DMS53 treated with DMSO at 0.1 percent for 48 hours (cell line): ENCODE measurements at regions not wholly inside any gene's neighbourhood (a gene's known extent, or its start where the extent isn't known, plus 50 kb on each side); places are given as distances from the start of the nearest gene placed in this dataset.
"Not testable (repeated sequence)": the region's sequence is repeated elsewhere in the genome, so short reads cannot be mapped to it uniquely, and the experiment has no call there.

Experiments
- DNase-seq: peaks from one replicate; lab custom pipeline; 2025; ENCODE audit not compliant: unreplicated experiment; lab: John Stamatoyannopoulos, UW

DNA sequence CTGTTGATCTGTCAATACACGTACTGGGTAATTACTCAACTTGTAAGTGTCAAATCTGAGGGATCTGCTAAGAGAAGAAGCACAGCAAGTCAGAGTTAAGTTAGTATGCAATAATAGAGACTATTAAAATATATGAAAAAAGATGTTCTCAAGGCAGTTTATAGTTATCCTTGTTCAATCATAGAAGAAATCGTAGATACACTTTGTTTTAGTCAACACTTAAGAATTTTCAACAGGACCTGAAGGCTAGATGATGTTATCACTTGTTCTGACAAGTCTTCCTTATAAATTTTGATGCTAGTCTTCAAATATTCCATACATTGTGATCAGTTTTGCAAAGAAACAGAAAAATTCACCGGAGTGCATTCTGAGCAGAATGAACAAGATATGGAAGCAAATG lies 91.1 kb upstream of the KCNQ5 start:
- no peak for DNase-seq

DNA sequence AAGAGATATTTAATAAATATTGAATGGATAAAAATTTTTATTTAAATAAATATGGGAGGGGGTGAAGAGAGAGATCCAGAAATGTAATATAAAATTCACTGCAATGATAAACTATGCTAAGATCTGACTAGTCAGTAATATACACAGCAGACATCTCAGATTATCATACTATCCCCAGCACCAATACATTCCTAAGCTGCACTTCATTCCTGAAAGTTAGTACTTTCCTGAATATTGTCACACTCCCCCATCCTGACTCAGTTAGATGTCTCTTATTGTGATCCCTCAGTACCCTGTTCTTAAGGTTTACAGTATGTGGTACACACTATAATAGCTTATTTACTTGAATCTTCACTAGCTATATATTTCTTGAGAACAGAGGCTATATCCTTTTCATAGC lies 88.3 kb upstream of the KCNQ5 start:
- no peak for DNase-seq

DNA sequence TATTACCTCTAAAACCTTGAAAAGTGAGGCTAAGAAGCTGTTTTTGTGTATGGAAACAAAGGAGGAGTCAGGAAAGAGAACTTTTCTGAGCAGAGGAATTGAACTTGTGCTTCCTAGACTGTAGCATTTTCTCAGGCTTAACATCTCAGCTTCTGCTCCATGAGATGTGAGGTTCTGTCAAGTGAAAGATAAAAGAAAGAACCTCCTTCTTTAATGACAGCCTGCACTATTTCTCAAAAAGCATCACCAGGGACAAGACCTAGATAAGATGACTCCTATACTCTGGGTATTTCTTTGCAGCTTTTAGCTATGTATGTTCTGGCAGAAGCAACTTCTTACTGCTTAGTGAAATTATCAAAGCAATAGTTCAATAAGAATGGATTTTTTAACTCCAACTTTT lies 87.6 kb upstream of the KCNQ5 start:
- no peak for DNase-seq

DNA sequence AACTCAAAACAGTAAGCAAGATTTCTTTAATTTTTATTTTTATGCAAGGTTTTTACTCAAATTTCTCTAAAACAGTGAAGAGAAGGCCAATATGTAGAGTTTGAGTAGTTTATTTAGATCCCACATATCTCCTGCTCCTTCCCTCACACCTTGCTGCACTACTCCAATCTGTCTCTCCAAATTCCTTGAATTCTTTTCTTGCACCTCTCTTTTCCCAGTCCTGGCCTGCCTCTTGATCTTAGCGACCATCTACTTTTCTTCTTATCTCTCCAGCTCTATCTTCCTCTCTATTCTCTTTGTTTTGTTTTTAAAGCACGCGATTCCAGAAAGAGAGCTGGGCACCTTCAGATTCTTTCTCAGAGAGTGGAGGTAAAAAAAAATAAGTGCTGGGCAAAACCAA lies 86.7 kb upstream of the KCNQ5 start:
- DNase-seq, result no peak

DNA sequence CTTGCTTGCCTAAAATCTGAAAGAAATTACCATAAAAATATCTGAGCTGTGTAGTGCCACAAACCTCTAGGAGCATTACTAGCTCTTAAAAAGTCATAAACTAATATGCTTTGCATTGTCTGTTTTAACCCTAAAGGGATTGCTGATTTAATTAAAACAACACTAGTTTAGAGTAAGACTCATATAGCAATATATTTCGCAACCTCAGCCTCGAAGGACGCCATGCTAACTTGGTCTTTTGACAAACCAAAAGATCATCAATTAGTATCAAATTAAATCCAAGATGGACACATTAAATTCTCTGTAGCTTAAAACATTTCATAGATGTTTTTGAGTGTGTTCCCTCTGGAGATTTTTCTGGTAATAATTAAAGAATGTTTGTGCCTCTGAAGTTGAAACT lies 74.8 kb upstream of the KCNQ5 start:
- DNase-seq, result no peak

DNA sequence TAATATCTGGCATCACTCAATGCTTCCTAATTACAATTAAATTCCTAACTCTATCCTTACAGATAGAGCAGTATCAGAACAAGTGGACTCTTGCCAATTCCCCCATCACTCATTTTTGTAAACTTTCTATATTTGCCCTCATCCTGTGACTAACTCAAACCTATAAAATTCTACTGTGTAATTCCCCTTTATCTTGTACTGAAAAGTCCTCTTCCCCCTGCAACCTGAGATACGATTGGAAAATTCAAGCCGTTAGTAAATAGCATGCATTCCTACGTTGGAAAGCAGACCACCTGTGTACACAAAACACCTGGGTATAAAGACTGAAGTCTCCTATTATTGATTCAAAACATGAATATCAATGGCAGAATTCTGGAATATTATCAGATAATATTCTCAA lies 70.4 kb upstream of the KCNQ5 start:
- DNase-seq, result peak; percentile 46

DNA sequence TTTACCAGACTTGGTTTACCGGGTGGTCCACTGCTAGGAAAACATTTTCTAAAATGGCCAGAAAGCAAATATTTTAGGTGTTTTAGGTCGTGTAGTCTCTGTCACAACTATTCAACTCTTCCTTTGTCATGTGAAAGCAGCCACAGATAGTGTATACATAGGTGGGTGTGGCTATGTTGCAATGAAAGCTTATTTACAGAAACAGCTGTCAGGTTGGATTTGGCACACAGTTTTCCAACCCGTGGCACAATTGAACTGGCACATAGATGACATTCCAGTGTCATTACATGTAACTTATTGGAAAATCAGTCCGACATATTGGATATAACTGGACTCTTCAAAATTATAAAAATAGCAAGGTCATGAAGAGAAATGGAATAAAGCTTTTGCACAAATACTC lies 68.9 kb upstream of the KCNQ5 start:
- DNase-seq, result peak; percentile 58

DNA sequence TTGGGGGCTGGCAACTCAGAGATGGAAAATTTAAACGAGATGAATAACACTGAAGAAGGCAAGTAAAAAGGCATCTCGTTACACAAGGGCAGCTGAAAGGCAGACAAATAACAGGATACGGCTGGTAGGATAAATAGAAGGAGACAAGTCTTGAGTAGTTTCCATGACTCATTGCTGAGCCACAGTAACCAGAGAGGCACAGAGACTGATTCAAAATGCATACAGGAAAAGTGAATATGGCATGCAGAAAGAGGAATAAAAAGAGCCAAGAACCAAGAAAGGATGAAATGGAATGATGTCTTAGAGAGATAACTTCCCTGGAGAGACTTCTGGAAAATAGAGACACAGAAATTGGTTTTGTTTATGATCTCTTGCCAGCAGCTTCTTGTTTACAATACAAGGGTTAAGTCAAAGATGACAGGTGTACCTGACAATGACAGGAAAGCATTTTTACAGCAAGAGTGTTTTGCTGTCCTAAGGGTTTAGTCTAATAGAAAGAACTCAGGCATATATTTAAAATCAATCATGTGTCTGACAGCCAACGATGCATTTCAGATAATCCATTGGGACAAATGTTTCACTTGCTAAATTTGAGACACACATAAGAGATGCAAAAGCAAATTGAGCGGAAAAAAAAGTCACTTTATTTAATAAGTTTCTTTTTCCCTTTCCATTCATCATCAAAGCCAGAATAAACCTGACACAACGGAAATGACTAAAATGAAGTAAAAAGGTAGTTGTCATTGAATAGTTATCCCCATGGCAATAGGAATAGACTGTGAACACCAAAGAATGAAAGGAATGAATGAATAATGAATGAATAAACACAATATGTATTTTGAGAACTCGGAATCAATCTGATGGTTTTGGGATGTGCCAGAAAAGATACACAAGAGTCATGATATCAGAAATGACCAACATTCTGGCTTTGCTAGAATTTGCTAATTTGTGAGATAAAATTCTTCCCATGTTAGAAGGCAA lies 68.0 kb upstream of the KCNQ5 start:
- DNase-seq, result peak; percentile 96

DNA sequence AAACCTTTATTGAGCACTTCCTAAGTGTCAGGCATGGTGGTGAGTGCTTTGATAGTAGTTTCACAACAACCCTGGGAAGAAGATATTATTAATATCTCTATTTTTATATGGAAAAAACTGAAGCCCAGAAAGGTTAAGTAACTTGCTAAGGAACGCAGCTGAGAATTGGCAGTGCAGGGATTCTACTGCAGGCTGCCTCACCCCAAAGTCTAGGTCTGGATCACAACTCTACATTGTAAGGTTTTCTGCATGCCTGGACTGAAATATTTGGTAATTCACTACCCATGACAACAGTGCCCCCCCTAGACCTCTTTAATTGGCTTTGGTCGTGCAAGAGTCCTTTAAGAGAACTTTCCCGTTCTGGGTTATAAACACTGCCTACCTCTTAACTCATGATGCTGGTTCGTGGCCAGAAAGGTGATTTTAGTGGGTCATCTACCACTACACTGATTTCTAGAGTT lies 67.1 kb upstream of the KCNQ5 start:
- no peak for DNase-seq

DNA sequence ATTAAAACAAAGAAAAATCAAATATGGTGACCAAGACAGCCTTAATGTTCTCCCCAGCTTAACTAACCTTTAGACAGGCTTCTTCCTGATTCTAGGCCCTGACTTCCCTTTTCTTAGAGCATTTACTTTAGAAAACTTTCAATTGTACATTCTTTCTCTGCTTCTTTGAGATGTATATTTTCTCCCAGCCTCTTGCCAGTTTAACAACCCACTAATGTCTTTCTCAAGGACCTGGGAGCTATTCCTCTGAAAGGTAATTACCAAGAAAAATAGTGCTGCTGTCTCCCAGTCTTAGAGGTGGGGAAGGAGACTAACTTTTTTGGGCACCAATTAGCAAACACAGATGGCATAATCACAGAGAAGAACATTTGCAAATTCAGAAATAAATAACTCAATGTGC lies 62.8 kb upstream of the KCNQ5 start:
- DNase-seq, result no peak

DNA sequence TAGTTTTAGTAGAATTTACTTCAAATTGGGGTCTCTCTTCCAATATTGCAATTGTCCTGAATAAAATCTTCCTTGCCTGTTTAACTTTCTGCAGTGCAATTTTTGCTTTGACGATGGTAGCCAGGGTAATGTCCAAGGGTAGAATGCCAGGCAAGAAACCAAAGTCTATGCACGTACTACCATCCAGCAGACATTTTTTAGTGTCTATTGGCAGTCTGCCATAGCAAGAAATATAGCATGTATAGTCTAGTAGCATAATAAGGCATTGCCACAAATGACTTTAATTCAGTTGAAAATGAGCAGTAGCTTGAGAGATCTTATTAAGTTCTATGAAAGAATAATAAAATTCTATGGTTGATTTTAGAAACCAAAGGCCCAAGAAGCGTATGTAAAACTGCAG lies 62.3 kb upstream of the KCNQ5 start:
- DNase-seq, result no peak

DNA sequence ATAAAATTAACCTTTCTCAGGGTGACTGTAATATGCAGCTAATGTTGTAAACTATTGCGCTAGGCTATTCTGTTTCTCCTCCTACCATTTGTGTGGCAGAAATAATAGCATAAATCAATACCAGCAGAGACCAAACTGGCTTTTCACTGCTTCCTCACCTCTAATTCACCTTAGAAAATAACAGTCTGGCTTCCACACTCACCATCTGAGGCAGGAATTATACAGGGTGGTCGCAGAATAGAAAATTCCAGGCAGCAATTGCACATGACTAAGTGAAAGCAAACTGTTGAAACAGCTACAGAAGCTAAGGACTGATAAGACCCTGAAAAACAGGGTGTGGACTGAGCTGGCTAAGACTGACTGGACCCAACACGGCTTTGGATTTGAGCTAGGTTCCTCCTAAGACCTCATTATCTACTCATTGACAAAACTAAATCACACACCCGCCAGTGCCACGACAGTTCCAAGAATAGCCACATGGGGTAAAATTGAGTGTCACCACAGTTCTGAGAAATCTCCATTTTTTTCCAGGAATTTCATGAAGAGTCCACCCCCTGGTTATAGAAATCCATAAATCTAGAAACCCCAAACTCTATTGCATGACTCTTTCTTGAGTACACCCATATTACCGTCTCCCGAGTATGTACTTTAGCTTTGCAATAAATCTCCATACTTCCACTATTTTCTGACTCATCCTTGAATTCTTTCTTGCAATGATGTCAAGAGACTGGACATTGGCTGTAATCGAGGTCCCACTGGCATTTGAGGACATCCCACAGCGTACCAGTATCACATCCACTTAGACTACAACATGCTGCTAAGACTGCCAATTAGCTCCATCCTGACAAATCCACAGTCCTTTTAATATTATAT lies 60.9 kb upstream of the KCNQ5 start:
- DNase-seq, result no peak

DNA sequence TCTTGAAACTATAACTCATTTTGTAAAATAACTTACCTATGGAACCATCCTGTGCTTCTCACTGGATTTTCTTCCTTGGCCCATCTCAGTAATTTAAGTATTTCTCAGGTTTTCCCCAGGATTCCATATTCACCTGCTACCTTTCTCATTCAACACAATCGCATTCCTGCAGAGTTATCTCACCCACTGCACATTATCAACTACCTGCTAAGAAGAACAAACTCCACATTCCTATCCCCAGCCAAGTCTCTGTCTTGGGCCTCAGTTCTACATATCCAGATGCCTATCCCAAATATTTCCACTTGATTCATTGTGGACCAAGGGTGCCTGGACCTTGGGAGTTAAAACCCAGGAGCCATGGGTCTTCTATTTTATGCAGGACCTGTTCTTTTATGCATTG lies 60.2 kb upstream of the KCNQ5 start:
- DNase-seq, result no peak

DNA sequence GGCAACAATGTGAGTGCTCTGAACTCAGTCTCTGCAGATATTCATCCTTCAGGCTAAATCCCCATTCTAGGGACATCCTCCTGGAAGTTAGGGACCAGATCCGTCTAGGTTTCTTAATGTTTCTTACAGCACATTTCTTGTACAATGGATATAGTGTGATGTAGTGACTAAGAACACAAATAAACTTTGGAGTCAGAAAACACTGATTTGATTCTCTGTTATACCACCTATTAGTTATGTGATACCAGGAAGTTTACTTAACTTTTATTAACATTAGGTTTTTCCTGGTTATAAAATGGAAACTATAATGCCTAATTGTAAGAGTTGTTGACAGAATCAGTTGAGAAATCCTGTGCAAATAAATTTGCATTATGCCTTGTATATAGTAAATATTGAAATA lies 57.6 kb upstream of the KCNQ5 start:
- peak; percentile 40 for DNase-seq

DNA sequence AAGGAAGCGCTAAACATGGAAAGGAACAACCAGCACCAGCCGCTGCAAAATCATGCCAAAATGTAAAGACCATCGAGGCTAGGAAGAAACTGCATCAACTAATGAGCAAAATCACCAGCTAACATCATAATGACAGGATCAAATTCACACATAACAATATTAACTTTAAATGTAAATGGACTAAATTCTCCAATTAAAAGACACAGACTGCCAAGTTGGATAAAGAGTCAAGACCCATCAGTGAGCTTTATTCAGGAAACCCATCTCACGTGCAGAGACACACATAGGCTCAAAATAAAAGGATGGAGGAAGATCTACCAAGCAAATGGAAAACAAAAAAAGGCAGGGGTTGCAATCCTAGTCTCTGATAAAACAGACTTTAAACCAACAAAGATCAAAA lies 49.9 kb upstream of the KCNQ5 start:
- DNase-seq, result not testable (repeated sequence)
